GM21360 (cell line): ENCODE measurements at regions not wholly inside any gene's neighbourhood (a gene's known extent, or its start where the extent isn't known, plus 50 kb on each side); places are given as distances from the start of the nearest gene placed in this dataset.
A peak's percentile ranks its signal among the peaks of the same experiment; 100 is the strongest.
"Not testable (repeated sequence)": the region's sequence is repeated elsewhere in the genome, so short reads cannot be mapped to it uniquely, and the experiment has no call there.

Source experiments
- ATAC-seq: cut with Tn5 transposase; IDR thresholded peaks from one replicate; pipeline ENCODE4 v1.9.1; 2021; ENCODE audit warnings: mild to moderate bottlenecking, moderate library complexity; ENCODE audit not compliant: unreplicated experiment

DNA sequence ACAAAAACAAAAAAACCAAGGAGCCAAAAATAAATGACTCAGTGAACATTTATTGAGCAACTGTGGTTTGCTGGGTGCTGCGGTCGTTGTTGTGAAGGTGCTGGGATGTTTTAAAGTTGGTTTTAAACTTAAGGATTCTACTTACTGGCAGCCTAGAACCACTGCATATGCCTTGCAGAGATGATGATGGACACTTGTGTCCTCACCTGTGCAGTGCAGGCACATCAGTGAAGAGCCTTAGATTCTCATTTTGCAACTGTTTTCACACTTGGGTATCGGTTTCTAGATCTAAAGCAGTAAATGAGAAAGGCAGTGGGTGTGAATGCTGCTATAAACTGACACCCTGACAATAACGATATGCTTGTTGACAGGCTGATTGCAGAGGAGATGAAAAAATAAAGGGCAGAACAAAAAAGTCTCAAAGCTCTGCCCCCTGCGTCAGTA is 68.8 kb downstream of the UTRN start:
- ATAC-seq: peak; percentile 72

DNA sequence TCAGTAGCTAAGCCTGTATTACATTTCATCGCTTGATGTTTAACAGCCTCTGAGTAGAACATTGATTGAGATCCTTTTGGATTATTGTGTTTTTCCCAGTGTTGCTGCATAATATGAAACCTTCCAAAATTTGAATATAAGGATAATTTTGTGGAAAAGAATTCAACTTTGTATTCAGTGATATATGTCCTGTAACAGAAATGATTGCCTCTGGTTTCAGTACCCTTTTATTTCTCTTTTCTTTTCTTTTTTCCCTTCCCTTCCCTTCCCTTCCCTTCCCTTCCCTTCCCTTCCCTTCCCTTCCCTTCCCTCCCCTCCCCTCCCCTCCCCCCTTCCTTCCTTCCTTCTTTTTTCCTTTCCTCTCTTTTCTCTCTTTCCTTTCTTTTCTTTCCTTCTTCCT is 74.6 kb downstream of the UTRN start:
- no peak for ATAC-seq

DNA sequence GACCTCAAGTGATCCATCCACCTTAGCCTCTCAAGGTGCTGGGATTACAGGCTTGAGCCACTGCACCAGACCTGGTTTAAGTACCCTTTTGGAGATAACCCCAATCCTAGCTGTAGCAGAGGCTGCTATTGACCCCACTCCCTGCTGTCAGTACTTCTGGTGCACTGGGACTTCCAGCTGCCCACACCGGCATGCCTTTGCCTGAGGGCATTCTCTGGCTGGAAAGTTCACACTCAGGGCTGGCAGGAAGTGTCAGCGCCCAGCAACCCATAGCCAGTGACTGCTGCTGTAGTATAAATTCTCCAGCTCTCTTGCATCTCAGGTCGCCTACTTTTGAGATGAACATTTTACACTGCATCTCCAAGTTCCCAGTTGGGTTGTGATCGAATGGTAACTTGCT is 75.3 kb downstream of the UTRN start:
- ATAC-seq: no peak

- no peak for ATAC-seq
Measured at GRCh38 chr6:144361016-144361415, 75.9 kb downstream of the UTRN start.

DNA sequence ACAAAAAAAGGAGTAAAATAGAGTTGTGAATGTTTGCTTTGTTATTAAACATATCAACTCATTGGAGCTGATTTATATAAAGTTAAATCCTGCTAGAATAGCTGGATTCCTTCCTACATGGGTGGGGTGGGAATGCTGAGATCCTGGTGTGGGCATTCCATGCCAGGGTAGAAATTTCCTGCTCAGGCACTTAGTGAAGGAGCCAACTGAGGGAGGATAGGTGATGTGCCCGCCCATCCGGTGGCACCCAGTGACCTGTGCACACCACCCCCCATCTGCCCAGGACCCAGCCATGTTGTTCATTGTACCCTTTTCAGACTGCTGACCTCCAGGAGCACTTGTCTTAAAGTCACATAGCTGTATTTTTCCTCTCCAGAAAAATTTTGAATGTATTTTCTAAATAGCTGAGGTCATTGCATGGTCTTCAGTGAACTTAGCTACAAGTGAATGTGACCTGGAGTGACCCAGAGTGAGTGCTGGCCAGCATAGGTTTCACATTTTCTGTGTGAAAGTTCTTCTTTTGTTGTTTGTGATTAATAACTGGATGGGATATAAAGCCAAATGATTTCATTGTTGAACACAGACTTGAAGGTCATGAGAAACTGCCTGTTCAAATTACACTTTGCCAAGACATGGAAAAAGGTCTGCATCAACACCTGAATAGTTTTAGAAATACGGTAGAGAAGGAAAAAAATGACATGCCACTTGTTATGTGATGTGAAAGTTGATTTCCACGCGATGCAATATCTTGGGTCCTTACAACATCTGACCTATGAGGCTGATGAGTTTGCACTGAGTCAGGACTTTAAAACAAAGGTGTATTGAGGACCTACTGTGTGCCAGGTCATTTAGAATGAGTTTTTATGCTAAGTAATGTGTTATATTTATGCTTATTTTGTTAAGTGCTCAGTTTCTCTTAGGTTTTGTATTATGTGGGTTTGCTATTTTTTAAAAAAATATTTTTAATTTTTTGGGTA is 77.2 kb downstream of the UTRN start:
- ATAC-seq: no peak

- ATAC-seq: no peak
Measured at GRCh38 chr6:144364208-144364720, 79.1 kb downstream of the UTRN start.

GRCh38 chr6:144364782-144365181 is 79.6 kb downstream of the UTRN start:
- ATAC-seq: no peak

GRCh38 chr6:144365271-144365670 is 80.1 kb downstream of the UTRN start:
- no peak for ATAC-seq

DNA sequence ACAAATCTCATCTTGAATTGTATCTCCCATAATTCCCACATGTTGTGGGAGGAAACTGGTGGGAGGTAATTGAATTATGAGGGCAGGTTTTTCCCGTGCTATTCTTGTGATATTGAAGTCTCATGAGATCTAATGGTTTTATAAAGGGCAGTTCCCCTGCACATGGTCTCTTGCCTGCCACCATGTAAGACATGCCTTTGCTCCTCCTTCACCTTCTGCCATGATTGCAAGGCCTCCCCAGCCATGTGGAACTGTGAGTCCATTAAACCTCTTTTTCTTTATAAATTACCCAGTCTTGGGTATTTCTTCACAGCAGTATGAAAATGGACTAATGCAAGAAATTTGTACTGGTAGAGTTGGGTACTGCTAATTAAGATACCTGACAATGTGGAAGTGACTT is 84.6 kb downstream of the UTRN start:
- ATAC-seq: not testable (repeated sequence)

DNA sequence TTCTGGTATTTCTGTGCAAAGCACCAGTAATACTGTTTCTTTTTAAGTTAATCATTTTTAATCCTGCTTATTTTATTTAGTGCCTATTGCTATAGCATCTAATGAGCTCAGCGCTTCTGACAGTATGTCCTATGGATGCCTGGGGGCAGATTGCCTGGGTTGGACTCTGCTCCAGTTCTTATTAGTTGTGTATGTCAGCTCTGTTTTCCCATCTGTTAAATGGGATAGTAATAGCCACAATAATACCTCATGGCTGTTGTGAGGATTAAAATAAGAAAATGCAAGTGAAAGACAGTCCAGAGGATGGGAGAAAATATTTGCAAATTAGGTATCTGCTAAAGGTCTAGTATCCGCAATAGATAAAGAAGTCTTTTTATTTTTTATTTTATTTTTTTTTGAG is 87.0 kb downstream of the UTRN start:
- ATAC-seq: no peak

- ATAC-seq: no peak
Measured at GRCh38 chr6:144372611-144373594, 87.8 kb downstream of the UTRN start.

- not testable (repeated sequence) for ATAC-seq
Measured at GRCh38 chr6:144374525-144374924, 89.4 kb downstream of the UTRN start.

DNA sequence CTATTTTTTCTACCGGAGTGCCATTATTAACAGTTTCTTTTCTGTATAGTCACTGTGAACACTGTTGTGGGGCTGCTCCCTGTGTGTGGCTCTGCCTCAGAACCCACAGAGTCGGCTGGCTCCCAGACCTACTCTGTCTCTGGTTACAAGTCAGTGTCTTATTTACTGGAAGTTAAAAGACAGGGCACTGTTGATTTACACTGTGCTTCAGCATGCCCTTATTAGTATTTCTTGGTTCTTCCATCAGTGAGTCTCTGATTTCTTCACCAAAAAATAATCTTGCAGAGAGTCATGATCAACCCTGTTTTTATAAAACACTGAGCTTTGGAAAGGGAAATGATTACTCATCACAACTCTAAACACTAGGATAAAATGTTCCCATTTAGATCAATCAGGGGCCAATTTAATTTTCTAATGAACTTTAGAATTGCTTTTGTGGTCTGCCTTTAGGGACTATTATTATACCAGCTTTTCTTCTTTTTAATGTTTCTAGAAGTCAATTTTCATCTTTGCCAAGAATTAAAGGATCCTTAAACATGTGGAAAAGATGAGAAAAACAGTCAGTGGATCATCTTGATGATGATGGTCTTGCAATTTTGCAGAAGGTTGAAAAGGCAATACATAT is 92.6 kb downstream of the UTRN start:
- no peak for ATAC-seq

- ATAC-seq: no peak
Measured at GRCh38 chr6:144378437-144378836, 93.3 kb downstream of the UTRN start.

- ATAC-seq: no peak
Measured at GRCh38 chr6:144379356-144379755, 94.2 kb downstream of the UTRN start.

DNA sequence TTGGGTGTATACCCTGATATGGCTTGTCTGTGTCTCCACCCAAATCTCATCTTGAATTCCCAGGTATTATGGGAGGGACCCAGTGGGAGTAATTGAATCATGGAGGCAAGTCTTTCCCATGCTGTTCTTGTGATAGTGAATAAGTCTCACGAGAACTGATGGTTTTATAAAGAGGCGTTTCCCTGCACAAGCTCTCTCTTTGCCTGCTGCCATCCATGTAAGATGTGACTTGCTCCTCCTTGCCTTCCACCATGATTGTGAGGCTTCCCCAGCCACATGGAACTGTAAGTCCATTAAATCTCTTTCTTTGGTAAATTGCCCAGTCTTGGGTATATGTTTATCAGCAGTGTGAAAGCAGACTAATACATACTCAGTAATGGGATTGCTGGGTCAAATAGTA is 96.4 kb downstream of the UTRN start:
- not testable (repeated sequence) for ATAC-seq

GRCh38 chr6:144383336-144383735 is 98.2 kb downstream of the UTRN start:
- ATAC-seq: no peak

- no peak for ATAC-seq
Measured at GRCh38 chr6:144384427-144384826, 99.3 kb downstream of the UTRN start.

DNA sequence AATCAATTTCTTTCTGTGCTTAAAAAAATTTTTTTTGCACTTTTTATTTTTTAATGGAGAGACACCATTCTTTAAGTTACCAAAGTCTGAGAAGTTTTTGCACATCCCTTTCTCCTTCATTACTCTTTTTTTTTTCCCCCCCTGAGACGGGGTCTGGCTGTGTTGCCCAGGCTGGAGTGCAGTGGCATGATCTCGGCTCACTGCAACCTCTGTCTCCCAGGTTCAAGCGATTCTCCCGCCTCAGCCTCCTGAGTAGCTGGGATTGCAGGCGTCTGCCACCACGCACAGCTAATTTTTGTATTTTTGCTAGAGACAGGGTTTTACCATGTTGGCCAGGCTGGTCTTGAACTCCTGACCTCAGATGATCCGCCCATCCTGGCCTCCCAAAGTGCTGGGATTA is 104.3 kb downstream of the UTRN start:
- ATAC-seq: not testable (repeated sequence)

DNA sequence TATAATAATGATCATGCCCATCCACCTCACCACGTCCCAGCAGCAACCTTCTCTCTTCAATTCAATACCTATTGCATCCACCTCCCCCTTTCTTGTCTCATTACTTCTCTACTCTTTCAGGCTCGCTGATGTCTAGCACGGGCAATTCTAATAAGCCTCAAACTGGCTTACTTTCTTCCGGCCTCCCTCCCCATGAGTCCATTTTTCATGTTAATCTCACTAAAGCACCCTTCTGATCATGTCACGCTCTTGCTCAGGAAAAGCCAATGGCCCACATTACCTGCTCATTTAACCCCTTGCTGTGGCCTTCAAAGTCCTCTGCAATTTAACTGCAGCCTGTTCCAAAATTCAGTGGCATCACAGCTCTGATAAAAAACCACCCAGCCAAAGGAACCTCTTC is 105.1 kb downstream of the UTRN start:
- ATAC-seq: no peak

DNA sequence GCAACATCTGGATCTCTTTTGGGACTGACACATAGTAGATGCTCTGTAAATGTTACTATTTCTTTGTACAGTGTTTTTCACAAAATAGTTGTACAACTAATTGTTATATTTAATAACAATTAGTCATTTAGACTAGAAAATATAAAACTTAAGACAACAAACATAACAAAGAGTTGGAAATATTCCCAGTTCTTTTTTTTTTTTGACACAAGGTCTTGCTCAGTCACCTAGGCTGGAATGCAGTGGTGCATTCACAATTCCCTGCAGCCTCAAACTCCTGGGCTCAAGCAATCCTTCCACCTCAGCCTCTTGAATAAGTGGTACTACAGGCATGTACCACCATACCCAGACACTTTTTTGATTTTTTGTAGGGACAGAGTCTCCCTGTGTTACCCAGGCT is 105.8 kb downstream of the UTRN start:
- ATAC-seq: no peak
